Caco-2 (cell line): ENCODE measurements at regions not wholly inside any gene's neighbourhood (a gene's known extent, or its start where the extent isn't known, plus 50 kb on each side); places are given as distances from the start of the nearest gene placed in this dataset.

ENCODE experiments used
- BruUV-seq: library from RNA; stranded (reverse); fragments of 400-500 nt; replicated peaks from 2 replicates; lab custom pipeline; 2021; lab: Mats Ljungman, UMichigan
- CTCF ChIA-PET: fragments of 300-600 bp; sonication (Branson Sonifier 250); formaldehyde crosslinking; loops from one replicate; lab custom pipeline; 2022; ENCODE audit warnings: antibody characterized with exemption; lab: Charles Lee
- POLR2A ChIA-PET: fragments of 300-600 bp; sonication (Branson Sonifier 250); formaldehyde crosslinking; loops from one replicate; lab custom pipeline; 2022; ENCODE audit warnings: antibody characterized with exemption; lab: Charles Lee
- DNase-seq, 2 experiments: peaks; one replicate each; pipeline versions ENCODE4 v3.0.0 to v3.0.0-alpha.2; 2020 to 2022
- H3K27me3 ChIP-seq: replicated peaks from 2 replicates; pipeline ENCODE4 v1.6.0; 2011; ENCODE audit warnings: low read length; ENCODE audit not compliant: control insufficient read depth, insufficient read depth
- H3K36me3 ChIP-seq: 2 replicates; pipeline ENCODE4 v1.5.1; 2011; ENCODE audit warnings: low read length; ENCODE audit not compliant: control insufficient read depth, insufficient read depth
- H3K4me1 ChIP-seq: fragments of 250-450 bp; sonication (Bioruptor Pico); 2 replicates; pipeline ENCODE4 v1.5.1; 2020; ENCODE audit warnings: mild to moderate bottlenecking
- H3K4me3 ChIP-seq: 2 replicates; pipeline ENCODE4 v1.5.1; 2011; ENCODE audit warnings: low read depth, mild to moderate bottlenecking, control low read depth, low read length
- H3K9me3 ChIP-seq: fragments of 250-450 bp; sonication (Bioruptor Pico); 2 replicates; pipeline ENCODE4 v1.5.1; 2020; ENCODE audit warnings: mild to moderate bottlenecking, moderate library complexity
- H3K27ac Mint-ChIP-seq: one replicate; pipeline ENCODE4 v1.8.0; 2022; ENCODE audit warnings: mixed read lengths; ENCODE audit not compliant: unreplicated experiment
- H3K27me3 Mint-ChIP-seq: one replicate; pipeline ENCODE4 v1.8.0; 2022; ENCODE audit warnings: mixed read lengths; ENCODE audit not compliant: insufficient read depth, unreplicated experiment
- H3K36me3 Mint-ChIP-seq: one replicate; pipeline ENCODE4 v1.8.0; 2022; ENCODE audit warnings: mild to moderate bottlenecking, mixed read lengths; ENCODE audit not compliant: insufficient read depth, unreplicated experiment
- H3K4me1 Mint-ChIP-seq: one replicate; pipeline ENCODE4 v1.8.0; 2022; ENCODE audit warnings: low read depth, mixed read lengths; ENCODE audit not compliant: unreplicated experiment
- H3K4me3 Mint-ChIP-seq: one replicate; pipeline ENCODE4 v1.8.0; 2022; ENCODE audit warnings: mild to moderate bottlenecking, moderate library complexity, mixed read lengths; ENCODE audit not compliant: unreplicated experiment
- H3K9me3 Mint-ChIP-seq: one replicate; pipeline ENCODE4 v1.8.0; 2022; ENCODE audit warnings: mixed read lengths; ENCODE audit not compliant: unreplicated experiment
- intact Hi-C: fragments of 100-400 bp; cut with micrococcal nuclease; formaldehyde crosslinking; loops from one replicate; pipeline ENCODE4 v1.10.0; 2022; ENCODE audit not compliant: unreplicated experiment
- TF ChIP-seq, protein P1 (sequence below), 2 experiments: fragments of 200-600 bp in 1 of 2; IDR thresholded peaks; 1 replicate in 1 of 2; 2 replicates in 1 of 2; pipeline versions ENCODE4 v1.5.1 to v1.8.0; 2011 to 2022; ENCODE audit warnings: antibody characterized with exemption in 1 of 2, control low read depth in 1 of 2, inconsistent platforms in 1 of 2, low read depth in 1 of 2, low read length in 1 of 2, mild to moderate bottlenecking in 1 of 2, moderate library complexity in 1 of 2; ENCODE audit not compliant: insufficient read depth in 1 of 2, severe bottlenecking in 1 of 2, unreplicated experiment in 1 of 2

- no TSS peak for BruUV-seq
- Mint-ChIP-seq H3K36me3 (no peaks in the 10 kb centered on the region), H3K4me1 (peaks cover 22% of the 10 kb centered on the region), H3K27ac (no peak overlapping the region), H3K4me3 (no peak overlapping the region), H3K9me3 (no peaks in the 10 kb centered on the region), H3K27me3 (no peaks in the 10 kb centered on the region)
- intact Hi-C loops, result no loop called here
- POLR2A ChIA-PET, result no interaction called here
- Histone ChIP-seq H3K27me3 (no peaks in the 10 kb centered on the region), H3K4me1 (peaks cover 13% of the 10 kb centered on the region), H3K4me3 (no peak overlapping the region), H3K36me3 (no peaks in the 10 kb centered on the region), H3K9me3 (no peaks in the 10 kb centered on the region)
- CTCF ChIA-PET, result no interaction called here
- TF ChIP-seq, protein P1, sequence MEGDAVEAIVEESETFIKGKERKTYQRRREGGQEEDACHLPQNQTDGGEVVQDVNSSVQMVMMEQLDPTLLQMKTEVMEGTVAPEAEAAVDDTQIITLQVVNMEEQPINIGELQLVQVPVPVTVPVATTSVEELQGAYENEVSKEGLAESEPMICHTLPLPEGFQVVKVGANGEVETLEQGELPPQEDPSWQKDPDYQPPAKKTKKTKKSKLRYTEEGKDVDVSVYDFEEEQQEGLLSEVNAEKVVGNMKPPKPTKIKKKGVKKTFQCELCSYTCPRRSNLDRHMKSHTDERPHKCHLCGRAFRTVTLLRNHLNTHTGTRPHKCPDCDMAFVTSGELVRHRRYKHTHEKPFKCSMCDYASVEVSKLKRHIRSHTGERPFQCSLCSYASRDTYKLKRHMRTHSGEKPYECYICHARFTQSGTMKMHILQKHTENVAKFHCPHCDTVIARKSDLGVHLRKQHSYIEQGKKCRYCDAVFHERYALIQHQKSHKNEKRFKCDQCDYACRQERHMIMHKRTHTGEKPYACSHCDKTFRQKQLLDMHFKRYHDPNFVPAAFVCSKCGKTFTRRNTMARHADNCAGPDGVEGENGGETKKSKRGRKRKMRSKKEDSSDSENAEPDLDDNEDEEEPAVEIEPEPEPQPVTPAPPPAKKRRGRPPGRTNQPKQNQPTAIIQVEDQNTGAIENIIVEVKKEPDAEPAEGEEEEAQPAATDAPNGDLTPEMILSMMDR (IDR thresholded peaks at IDR 0.05; ENCODE audit: insufficient read depth in 1 of 2, low read depth in 1 of 2, low read length in 1 of 2, severe bottlenecking in 1 of 2, unreplicated experiment in 1 of 2), result no peak
- DNase-seq, result no peak
These were observed 61.3 kb upstream of the NXT1 start for GRCh38 chr20:23289249-23289648.

DNA sequence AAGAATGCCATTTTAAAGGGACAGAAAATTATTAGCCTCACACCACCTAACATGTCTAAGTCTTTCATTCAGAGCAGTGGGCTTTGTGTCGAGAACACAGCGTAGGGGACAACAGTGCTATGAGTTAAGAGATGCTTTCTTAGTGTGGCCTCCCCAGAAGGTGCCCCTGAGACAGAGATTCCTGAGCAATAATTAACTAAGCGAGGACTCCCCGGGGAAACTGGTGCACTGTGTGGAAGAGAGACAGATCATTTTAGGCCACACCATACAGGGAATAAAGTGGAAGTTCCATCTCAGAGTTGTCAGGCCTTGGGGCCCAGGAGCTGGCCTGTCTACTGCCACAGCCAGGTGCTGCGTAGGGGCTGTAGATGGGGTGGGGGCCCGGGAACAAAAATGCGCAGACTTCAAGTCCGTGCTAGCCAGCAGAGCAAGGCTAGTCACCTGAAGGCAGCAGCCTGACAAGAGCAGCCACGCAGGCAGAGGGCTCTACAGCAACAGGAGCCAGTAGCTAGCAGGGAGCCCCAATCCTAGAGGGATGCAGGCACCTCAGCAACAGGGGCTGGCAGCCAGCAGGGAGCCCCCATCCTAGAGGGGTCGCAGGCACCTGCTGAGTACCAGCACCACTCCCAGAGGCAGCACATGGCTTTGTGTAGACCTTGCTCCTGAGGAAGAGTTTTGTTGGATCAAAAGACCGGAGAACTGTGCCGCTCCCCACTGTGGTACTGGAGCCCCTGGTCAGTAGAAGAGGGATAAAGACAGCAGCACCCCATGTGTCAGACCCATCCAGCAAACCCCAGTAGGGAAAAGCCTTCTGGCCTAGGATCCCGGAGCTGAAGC lies 63.0 kb upstream of the NXT1 start:
- TF ChIP-seq, protein P1 (IDR thresholded peaks at IDR 0.05; ENCODE audit: insufficient read depth in 1 of 2, low read depth in 1 of 2, low read length in 1 of 2, severe bottlenecking in 1 of 2, unreplicated experiment in 1 of 2), result no peak

DNA sequence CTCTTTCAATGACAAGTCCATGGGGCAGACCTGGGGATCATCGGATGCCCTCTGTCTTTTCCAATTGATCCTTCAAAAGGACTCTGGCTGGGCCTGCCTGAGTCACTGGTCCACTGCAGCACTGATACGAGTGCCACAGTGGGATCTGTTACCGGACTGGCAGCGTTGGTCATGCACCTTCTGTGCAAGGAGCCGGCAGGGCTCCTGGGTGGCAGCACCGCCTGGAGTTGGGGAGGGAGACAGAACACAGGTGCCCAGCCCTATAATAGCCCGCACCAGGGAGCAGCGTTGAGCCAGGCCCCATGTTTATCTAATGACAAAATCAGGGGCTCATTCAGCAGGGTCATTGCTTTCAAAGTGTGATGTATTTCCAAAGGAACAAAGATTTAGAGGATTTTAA lies 64.2 kb upstream of the NXT1 start:
- ChIA-PET POLR2A (no interaction called here), CTCF (no interaction called here)
- Mint-ChIP-seq H3K9me3 (no peaks in the 10 kb centered on the region), H3K4me3 (no peak overlapping the region), H3K4me1 (peaks cover 20% of the 10 kb centered on the region), H3K27ac (no peak overlapping the region), H3K27me3 (no peaks in the 10 kb centered on the region), H3K36me3 (no peaks in the 10 kb centered on the region)
- intact Hi-C loops, result no loop called here
- no peaks in the 10 kb centered on the region for H3K27me3 ChIP-seq
- no peaks in the 10 kb centered on the region for H3K9me3 ChIP-seq
- H3K36me3 ChIP-seq, result no peaks in the 10 kb centered on the region
- no TSS peak for BruUV-seq
- H3K4me3 ChIP-seq, result no peak overlapping the region
- DNase-seq, result no peak
- TF ChIP-seq, protein P1 (IDR thresholded peaks at IDR 0.05; ENCODE audit: insufficient read depth in 1 of 2, low read depth in 1 of 2, low read length in 1 of 2, severe bottlenecking in 1 of 2, unreplicated experiment in 1 of 2), result no peak
- peaks cover 13% of the 10 kb centered on the region for H3K4me1 ChIP-seq

More for the DNA sequence above, 63.0 kb upstream of the NXT1 start:
- CTCF ChIA-PET, result no interaction called here
- no peak for DNase-seq
- H3K9me3 Mint-ChIP-seq, result no peaks in the 10 kb centered on the region
- H3K27me3 Mint-ChIP-seq, result no peaks in the 10 kb centered on the region
- H3K4me3 ChIP-seq, result no peak overlapping the region
- H3K27me3 ChIP-seq, result no peaks in the 10 kb centered on the region
- intact Hi-C loops, result no loop called here
- peaks cover 13% of the 10 kb centered on the region for H3K4me1 ChIP-seq
- H3K27ac Mint-ChIP-seq, result peak overlapping the region; percentile 46
- H3K4me1 Mint-ChIP-seq, result peaks cover 22% of the 10 kb centered on the region
- H3K4me3 Mint-ChIP-seq, result no peak overlapping the region
- no TSS peak for BruUV-seq
- POLR2A ChIA-PET, result no interaction called here
- H3K9me3 ChIP-seq, result no peaks in the 10 kb centered on the region
- no peaks in the 10 kb centered on the region for H3K36me3 ChIP-seq
- no peaks in the 10 kb centered on the region for H3K36me3 Mint-ChIP-seq
